HG02610 (cell line): ENCODE measurements at regions not wholly inside any gene's neighbourhood (a gene's known extent, or its start where the extent isn't known, plus 50 kb on each side); places are given as distances from the start of the nearest gene placed in this dataset.

Source experiments
- ATAC-seq: cut with Tn5 transposase; IDR thresholded peaks from one replicate; pipeline ENCODE4 v1.9.1; 2021; ENCODE audit warnings: mild to moderate bottlenecking, moderate library complexity; ENCODE audit not compliant: unreplicated experiment

DNA sequence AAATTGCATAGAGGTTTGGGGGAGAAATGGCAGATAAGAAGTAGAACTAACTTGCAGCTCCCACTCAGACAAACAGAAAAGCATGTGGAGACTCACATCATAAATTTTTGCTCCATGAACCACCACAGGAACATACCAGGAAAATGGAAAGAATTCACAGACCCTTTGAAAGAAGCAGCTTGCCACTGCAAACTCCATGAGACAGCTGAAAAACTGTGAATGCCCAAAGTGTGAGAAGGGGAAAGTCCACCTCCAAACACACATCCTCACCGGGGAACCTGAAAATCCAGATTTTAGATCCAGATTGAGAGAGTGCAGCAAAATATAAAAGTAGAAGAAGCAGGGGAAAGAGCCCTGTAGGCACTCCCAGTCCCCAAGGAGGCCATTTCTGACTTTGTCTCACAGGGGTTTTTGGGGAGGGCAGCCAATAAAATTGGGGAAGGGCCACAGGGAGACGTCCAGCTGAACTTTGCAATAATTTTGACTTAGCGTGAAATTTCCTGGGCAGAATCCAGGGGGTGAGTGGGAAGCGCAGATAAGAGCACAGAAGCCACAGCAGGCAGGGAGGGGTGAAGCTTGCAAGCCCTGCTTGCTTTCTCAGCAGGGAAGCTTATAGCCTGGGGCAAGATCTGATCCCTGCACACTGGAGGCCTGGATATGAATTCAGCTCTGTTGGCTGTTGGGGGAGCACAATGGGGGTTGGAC, 183.4 kb upstream of the UBE2E2 start:
- no peak for ATAC-seq

DNA sequence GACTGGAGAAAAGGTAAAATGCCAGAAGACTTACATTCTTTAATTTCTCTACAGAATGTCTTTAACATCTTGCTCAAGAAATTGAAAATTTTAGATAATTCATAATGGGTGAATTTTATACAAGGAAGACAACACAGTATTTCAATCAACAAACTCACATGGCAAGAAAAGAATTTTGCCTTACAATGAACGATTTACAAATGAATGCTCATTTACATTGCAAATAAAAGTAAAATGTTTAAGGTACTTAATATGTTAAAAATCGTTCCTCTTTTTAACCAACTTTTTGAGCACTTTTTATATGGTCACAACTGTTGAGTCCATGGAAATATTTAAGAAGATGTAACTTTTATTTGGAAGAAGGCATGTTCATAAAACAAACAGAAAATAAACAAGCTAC, 174.8 kb upstream of the UBE2E2 start:
- ATAC-seq, result no peak

DNA sequence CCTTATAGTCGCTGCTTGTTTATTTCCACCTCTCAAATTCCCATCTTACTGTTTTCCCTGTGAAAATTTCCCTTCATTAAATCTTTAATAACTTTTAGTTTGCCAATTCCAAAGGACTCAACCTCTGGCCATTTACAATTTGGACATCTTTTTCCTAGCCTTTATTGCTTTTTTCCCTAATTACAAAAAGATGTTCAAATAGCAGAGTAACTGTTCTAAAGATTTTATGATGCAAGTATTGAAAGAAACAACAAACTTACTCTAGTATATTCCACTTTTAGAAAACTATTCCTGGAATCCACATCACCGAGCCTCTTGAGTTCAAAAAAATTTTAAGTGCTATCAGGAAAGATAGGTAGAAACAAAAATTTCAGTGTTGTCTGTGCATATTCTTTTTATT, 174.1 kb upstream of the UBE2E2 start:
- no peak for ATAC-seq

GRCh38 chr3:23035927-23036640, 167.0 kb upstream of the UBE2E2 start:
- ATAC-seq, result no peak

DNA sequence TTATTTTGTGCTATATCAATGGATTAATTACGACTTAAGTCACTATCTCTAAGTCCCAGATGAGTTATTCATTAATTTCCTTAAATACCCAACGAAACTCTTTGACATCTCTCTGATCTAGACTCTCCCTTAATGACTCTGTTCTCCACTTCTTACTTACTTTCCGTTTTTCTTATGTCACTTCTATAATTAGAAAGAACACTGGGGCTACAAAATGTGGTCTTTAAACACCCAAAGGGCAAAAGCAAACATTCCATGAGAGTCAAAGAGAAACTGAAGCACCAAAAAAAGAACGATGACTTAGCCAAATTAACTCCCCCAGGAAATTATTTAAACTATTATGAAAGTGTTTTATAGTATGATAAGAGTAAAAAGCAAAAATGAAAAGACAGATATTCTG, 166.4 kb upstream of the UBE2E2 start:
- peak; percentile 98 for ATAC-seq

DNA sequence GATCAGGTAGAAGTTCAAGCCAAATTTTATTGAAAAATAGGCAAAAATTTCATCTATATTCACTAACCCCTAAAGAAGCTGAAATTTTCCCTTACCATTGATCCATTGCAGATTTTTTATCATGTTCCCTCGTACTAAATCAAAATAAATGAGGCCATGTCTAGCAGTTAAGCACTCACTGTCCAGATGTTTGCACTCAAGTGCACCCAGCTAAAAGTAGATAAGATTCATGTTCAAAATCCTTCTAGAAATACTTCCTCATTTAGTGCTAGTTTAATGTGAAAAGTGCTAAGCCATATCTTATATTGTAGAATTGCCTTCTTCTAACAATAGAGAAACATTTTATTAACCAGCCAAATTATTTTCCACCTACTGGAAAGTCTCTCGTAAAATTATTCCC, 164.7 kb upstream of the UBE2E2 start:
- no peak for ATAC-seq

DNA sequence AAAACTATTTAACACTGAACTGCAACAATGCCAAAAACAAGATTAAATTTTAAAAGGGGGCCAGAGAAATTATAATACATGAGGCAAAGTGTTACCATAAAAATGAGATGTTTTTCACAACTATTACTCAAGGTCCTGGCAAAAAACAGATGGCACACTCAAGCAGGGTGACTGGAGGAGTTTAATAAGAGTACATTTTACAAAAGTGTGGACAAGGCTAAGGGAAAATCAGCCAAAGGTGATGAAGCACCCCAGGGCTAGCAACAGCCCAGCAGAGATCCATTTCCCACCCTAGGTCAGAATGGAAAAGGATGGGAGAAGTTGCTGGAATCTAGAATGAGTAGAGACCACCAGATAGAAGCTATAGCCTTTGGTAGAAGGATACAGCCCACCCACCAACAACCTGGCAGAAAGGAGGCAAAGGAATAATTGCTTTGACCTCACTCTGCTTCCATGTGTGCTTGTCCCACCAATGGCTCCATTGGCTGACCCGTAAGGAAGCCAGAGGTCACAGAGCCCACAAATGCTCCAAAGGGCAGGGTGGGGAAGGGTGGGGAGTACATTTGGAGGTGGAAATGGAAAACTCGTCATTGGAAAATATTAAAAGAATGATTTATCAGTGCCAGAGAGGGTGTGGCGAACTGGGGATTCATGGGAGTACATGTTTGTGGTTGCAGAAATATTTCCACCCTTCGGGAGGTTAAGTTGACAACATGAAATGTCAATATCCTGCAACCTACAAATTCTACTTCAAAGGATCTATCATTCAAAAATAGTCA, 161.0 kb upstream of the UBE2E2 start:
- no peak for ATAC-seq

DNA sequence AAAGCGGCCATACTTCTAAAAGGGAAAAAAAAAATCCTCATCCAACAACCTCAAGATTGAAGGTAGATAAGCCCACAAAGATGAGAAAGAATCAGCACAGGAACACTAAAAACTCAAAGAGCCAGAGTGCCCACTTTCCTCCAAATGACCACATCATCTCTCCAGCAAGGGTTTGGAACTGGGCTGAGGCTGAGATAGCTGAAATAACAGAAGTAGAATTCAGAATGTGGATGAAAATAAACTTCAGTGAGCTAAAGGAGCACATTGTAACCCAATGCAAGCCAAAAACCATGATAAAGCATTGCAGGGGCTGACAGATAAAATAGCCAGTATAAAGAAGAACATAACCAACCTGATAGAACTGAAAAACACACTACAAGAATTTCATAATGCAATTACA, 158.7 kb upstream of the UBE2E2 start:
- no peak for ATAC-seq

- ATAC-seq, result no peak
Measured at GRCh38 chr3:23046536-23046935, 156.6 kb upstream of the UBE2E2 start.

DNA sequence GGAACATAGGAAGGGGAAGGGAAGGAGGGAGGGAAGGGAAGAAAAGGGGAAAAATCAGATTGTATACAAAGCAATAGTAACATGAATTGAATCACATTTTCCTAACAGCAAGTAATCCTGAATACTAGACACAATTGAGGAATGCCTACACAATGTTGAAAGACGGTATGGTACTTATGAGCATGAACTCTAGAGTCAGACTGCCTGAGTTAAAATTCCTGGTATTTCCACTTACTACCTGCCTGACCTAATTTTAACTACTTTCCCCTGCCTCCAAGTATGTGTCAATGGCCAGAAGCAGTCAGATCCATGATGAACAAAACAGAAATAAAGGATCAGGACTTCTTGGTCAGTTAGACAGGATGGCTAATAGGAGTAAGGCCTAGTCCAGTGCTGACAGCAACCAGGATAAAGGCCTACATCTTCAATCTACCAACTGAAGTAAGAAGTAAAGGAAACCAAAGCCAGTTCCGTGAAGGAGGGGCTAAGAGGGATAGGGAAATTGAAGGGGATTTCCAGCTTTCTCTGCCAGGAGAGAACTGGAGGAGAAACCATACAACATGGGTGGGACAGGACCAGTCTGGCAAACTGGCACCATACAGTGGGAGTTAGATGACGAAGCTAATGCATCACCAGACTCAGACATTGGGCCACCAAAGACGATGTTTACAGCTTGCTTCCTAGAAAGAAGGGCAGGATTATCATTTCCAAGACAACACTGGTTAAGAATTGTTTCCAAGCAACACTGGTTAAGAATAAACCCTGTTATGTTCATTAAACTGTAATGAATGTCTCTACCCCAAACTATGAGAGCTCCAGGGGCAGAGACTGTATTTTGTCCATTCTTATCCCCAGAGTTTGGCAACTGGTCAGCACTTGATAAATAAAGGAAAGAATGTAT, 151.6 kb upstream of the UBE2E2 start:
- ATAC-seq, result no peak

GRCh38 chr3:23052208-23052607, 150.9 kb upstream of the UBE2E2 start:
- ATAC-seq, result no peak

- no peak for ATAC-seq
Measured at GRCh38 chr3:23052620-23053019, 150.5 kb upstream of the UBE2E2 start.

GRCh38 chr3:23055733-23056376, 147.3 kb upstream of the UBE2E2 start:
- ATAC-seq, result peak; percentile 83

DNA sequence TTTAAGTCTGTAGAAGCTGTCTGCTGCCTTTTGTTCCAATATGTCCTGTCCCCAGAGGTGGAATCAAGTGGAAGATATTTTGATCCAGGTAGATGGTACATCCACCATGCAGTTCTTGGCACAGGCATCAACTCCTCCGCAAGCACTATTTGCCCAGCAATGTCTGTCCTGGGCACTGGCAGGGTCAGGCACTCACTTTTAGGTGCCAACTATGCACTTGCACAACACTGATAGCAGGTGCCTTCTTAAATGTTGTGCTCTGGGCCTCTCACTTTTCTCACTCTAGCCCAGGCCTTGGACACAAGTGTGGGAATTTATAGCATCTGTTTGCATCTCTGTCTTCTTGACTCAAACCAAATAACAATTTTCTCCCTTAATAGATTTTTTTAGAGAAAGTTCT, 140.5 kb upstream of the UBE2E2 start:
- ATAC-seq, result no peak

- ATAC-seq, result no peak
Measured at GRCh38 chr3:23062982-23063381, 140.1 kb upstream of the UBE2E2 start.

- no peak for ATAC-seq
Measured at GRCh38 chr3:23067116-23067515, 136.0 kb upstream of the UBE2E2 start.

DNA sequence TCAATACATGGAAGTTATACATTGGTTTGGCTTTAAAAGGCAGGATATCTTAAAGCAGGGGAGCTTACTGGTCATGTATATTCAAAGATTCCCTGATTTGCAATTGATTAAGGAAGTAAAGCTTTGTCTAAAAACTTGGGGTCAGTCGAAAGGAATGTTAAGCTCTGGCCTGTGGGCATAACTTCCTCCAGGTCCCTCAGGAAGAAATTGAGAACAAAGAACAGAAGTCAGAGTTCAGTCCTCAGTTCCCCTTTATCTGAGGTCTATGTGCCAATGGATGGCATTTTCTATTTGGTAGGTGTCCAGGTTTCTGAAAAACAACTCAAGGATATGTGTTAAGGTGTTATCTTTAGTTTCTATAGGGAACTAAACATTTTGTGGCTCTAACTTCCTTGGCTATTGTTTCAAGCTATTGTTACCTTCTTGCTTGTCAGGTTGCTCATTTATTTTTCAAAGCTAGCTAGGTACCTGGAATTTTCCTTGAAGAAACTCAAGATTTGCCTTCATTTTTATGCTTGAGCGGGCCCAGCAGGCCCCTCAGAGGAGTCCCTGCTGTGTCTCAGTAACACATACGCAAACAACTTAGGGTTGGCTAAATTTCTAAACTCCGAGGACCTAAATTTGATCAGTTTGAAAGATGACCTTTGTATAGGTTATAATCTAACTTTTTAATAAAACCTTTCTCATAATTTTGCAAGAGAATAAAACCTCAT, 135.0 kb upstream of the UBE2E2 start:
- ATAC-seq, result no peak

DNA sequence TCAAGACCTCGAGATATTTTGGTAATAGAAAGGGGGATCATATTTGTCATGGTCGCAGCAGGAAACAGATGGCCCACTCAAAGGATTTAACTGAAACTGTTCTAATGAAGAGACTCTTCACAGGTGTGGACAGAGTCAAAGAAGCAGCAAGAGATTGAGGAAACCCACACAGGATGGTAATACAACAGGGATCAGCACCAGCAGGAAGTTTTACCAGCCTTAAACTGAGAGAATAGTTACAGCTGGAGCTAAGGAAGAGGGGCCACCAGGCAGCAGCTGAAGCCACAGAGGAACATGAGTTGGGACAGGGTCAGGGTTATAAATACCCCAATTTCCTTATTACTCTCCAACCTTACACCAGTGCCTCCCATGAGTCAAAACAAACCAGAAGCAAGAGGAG, 131.8 kb upstream of the UBE2E2 start:
- peak; percentile 44 for ATAC-seq

DNA sequence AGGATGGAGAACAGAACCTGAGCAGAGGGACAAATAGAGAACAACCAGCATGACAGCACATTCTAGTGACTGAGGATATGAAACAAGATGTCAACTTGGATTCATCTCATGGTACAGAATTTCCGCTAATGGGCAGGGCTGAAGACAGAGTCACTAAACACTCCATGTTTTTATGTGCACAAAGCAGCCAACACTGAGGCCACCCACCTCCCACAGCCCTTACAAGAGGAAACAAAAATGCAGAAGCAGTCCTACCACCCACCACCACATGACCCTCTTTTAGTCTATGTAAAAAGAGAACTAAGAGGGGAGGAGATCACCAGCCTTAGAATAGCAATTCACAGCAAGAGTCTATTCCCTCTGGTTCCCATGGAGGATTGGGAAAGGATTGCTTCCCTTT, 131.4 kb upstream of the UBE2E2 start:
- peak; percentile 62 for ATAC-seq

- ATAC-seq, result peak; percentile 43
Measured at GRCh38 chr3:23072693-23073092, 130.4 kb upstream of the UBE2E2 start.
